Activated CD8-positive, alpha-beta memory T cell treated with anti-CD3 and anti-CD28 coated beads, Interleukin-2, amount 50 U/mL, for 4 hours (primary cell): ENCODE measurements at regions not wholly inside any gene's neighbourhood (a gene's known extent, or its start where the extent isn't known, plus 50 kb on each side); places are given as distances from the start of the nearest gene placed in this dataset.
"Not testable (repeated sequence)": the region's sequence is repeated elsewhere in the genome, so short reads cannot be mapped to it uniquely, and the experiment has no call there.

Experiments
- DNase-seq: peaks from one replicate; pipeline ENCODE4 v3.0.0-alpha.2; 2020

GRCh38 chr6:15132854-15133670 is 112.8 kb upstream of the JARID2 start:
- no peak for DNase-seq

- DNase-seq, result no peak
These were observed 108.8 kb upstream of the JARID2 start for GRCh38 chr6:15137086-15137485.

- DNase-seq, result no peak
These were observed 102.8 kb upstream of the JARID2 start for GRCh38 chr6:15143086-15143485.

- DNase-seq, result no peak
These were observed 102.3 kb upstream of the JARID2 start for GRCh38 chr6:15143540-15143939.

GRCh38 chr6:15145821-15146220 is 100.0 kb upstream of the JARID2 start:
- no peak for DNase-seq

GRCh38 chr6:15147827-15148226 is 98.0 kb upstream of the JARID2 start:
- no peak for DNase-seq

- no peak for DNase-seq
These were observed 97.4 kb upstream of the JARID2 start for GRCh38 chr6:15148356-15148946.

GRCh38 chr6:15150207-15150606 is 95.7 kb upstream of the JARID2 start:
- DNase-seq, result no peak

- DNase-seq, result no peak
These were observed 93.2 kb upstream of the JARID2 start for GRCh38 chr6:15152700-15153099.

- DNase-seq, result no peak
These were observed 92.7 kb upstream of the JARID2 start for GRCh38 chr6:15153191-15153590.

GRCh38 chr6:15157479-15157878 is 88.4 kb upstream of the JARID2 start:
- DNase-seq, result no peak

GRCh38 chr6:15158821-15159619 is 86.8 kb upstream of the JARID2 start:
- no peak for DNase-seq

GRCh38 chr6:15160812-15161211 is 85.1 kb upstream of the JARID2 start:
- no peak for DNase-seq

- DNase-seq, result not testable (repeated sequence)
These were observed 81.0 kb upstream of the JARID2 start for GRCh38 chr6:15164855-15165254.

- DNase-seq, result no peak
These were observed 79.7 kb upstream of the JARID2 start for GRCh38 chr6:15166121-15166520.

- no peak for DNase-seq
These were observed 75.7 kb upstream of the JARID2 start for GRCh38 chr6:15170126-15170525.

GRCh38 chr6:15171026-15171425 is 74.8 kb upstream of the JARID2 start:
- DNase-seq, result no peak

GRCh38 chr6:15176816-15177370 is 69.0 kb upstream of the JARID2 start:
- no peak for DNase-seq

GRCh38 chr6:15183979-15184378 is 61.9 kb upstream of the JARID2 start:
- DNase-seq, result no peak

GRCh38 chr6:15184441-15184861 is 61.4 kb upstream of the JARID2 start:
- DNase-seq, result peak; percentile 15

- DNase-seq, result not testable (repeated sequence)
These were observed 60.8 kb upstream of the JARID2 start for GRCh38 chr6:15185111-15185510.

GRCh38 chr6:15193451-15193850 is 52.4 kb upstream of the JARID2 start:
- not testable (repeated sequence) for DNase-seq

- DNase-seq, result no peak
These were observed 51.4 kb upstream of the JARID2 start for GRCh38 chr6:15194453-15194852.
